GM19239 (cell line): ENCODE measurements at regions not wholly inside any gene's neighbourhood (a gene's known extent, or its start where the extent isn't known, plus 50 kb on each side); places are given as distances from the start of the nearest gene placed in this dataset.
"Not testable (repeated sequence)": the region's sequence is repeated elsewhere in the genome, so short reads cannot be mapped to it uniquely, and the experiment has no call there.

Experiments used
- DNase-seq: peaks from one replicate; pipeline ENCODE4 v3.0.0; 2011; ENCODE audit warnings: low spot score; ENCODE audit not compliant: insufficient read length
- FAIRE-seq: peaks from 2 replicates; lab custom pipeline; 2011; peaks lifted over from hg19 to GRCh38; lab: Jason Lieb, UNC

DNA sequence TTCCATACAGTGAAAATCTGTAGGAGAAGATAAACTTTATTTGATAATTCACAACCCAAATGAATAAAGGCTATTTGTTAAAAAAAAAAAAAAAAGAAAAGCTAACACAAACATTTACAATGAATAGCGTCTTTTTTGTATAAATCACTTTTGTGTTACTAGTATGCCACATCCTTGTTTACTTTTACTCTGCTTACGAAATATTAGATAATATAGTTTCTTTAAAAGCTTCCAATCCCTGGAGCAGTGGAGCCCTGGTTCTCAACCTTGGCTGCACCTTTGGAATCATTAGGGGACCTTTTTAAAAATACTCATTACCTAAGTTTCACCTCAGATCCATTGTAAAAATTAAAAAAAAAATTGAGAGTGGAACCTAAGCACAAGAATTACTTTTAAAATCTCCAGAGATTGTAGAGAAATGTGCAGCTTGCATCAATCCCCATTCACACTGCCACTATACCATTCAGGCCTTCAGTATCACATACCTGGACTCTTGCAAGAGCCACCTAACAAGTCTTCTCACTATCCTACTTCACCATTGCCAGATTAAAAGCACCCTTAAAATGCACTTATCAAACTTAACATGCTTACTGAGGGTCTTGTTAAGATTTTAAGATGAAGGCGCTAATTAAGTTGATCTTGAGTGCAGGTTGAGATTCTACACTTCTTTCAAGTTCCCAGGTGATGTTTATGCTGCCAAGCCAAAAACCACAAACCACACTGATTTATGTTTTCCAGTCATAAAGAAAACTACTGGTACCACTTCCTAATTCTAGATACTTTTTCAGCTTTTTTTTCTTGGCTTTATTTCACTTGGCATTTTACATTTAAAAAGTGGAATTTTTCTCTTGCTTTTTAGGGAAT is 59.7 kb upstream of the ZC3H15 start:
- DNase-seq (peak; percentile 2), FAIRE-seq (peak; percentile 76)

DNA sequence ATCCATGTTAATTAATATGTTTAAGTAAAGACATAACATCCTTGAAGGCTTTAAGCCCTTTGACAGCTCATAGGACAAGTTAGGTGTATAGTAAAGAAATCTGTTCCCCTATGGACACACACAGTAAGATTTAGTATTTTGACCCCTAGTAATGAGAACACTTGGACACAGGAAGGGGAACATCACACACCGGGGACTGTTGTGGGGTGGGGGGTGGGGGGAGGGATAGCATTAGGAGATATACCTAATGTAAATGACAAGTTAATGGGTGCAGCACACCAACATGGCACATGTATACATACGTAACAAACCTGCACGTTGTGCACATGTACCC is 59.1 kb upstream of the ZC3H15 start:
- FAIRE-seq, DNase-seq: not testable (repeated sequence)

- no peak for FAIRE-seq
- DNase-seq: no peak
These were observed 58.1 kb upstream of the ZC3H15 start for GRCh38 chr2:186427970-186428369.

- DNase-seq (no peak), FAIRE-seq (no peak)
These were observed 57.0 kb upstream of the ZC3H15 start for GRCh38 chr2:186429104-186429503.

- DNase-seq: no peak
- no peak for FAIRE-seq
These were observed 54.8 kb upstream of the ZC3H15 start for GRCh38 chr2:186431306-186431705.

GRCh38 chr2:186433040-186433439 is 53.0 kb upstream of the ZC3H15 start:
- FAIRE-seq (no peak), DNase-seq (no peak)

GRCh38 chr2:186433777-186434432 is 52.2 kb upstream of the ZC3H15 start:
- FAIRE-seq: no peak
- no peak for DNase-seq
